Progenitor cell of endocrine pancreas (in vitro differentiated cells): ENCODE measurements at regions not wholly inside any gene's neighbourhood (a gene's known extent, or its start where the extent isn't known, plus 50 kb on each side); places are given as distances from the start of the nearest gene placed in this dataset.
"Not testable (repeated sequence)": the region's sequence is repeated elsewhere in the genome, so short reads cannot be mapped to it uniquely, and the experiment has no call there.

ENCODE experiments used
- DNase-seq: peaks from one replicate; pipeline ENCODE4 v3.0.0; 2021; ENCODE audit warnings: low spot score; ENCODE audit not compliant: unreplicated experiment
- H3K27ac Mint-ChIP-seq: 2 replicates; pipeline ENCODE4 v1.8.0; 2021; ENCODE audit warnings: mild to moderate bottlenecking, moderate library complexity, mixed read lengths
- H3K27me3 Mint-ChIP-seq: 2 replicates; pipeline ENCODE4 v1.8.0; 2021; ENCODE audit warnings: mixed read lengths
- H3K36me3 Mint-ChIP-seq: 2 replicates; pipeline ENCODE4 v1.8.0; 2022; ENCODE audit warnings: mixed read lengths; ENCODE audit not compliant: insufficient read depth
- H3K4me1 Mint-ChIP-seq: 2 replicates; pipeline ENCODE4 v1.8.0; 2021; ENCODE audit warnings: low read depth, mixed read lengths
- H3K4me3 Mint-ChIP-seq: 2 replicates; pipeline ENCODE4 v1.8.0; 2021; ENCODE audit warnings: low read depth, mild to moderate bottlenecking, moderate library complexity, mixed read lengths
- H3K9me3 Mint-ChIP-seq: 2 replicates; pipeline ENCODE4 v1.8.0; 2021; ENCODE audit warnings: low read depth, mixed read lengths
- TF ChIP-seq, protein P1 (sequence below): fragments of 200-600 bp; sonication (generic); IDR thresholded peaks from one replicate; pipeline ENCODE4 v1.5.0; 2021; ENCODE audit warnings: antibody characterized with exemption, mild to moderate bottlenecking; ENCODE audit not compliant: unreplicated experiment

DNA sequence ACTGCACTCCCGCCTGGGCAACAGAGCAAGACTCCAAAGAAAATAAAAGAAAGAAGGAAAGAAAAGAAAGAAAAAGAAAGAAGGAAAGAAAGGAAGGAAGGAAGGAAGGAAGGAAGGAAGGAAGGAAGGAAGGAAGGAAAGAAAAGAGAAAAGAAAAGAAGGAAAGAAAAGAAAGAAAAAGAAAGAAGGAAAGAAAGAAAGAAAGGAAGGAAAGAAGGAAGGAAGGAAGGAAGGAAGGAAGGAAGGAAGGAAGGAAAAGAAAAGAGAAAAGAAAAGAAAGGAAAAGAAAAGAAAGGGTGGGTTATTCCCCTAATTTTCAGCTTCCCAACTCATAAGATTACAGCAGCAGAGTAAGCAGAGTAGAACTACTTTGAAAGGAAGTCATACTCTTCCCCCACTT lies 64.4 kb downstream of the TMEM200C start:
- not testable (repeated sequence) for H3K4me3 Mint-ChIP-seq, DNase-seq, H3K27ac Mint-ChIP-seq, H3K27me3 Mint-ChIP-seq, H3K9me3 Mint-ChIP-seq, H3K36me3 Mint-ChIP-seq, H3K4me1 Mint-ChIP-seq

DNA sequence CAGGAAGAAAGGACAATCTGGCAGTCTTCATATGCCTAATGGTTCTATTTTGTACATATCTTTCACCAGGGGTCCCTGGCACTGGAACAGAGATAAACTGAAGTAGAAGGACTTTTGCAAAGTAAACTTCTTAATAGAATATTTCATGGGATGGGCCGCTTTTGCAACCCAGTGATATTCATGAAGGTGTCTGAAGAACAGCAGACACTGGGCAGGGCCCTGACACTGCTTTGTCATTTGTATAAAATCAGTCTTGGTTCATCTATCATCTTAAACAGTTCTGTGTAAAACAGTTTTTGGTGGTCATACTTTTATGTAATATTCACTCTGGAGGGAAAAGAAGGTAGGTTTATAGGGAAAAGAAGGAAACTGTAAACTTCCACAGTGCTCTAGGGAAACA lies 66.4 kb downstream of the TMEM200C start:
- Mint-ChIP-seq H3K36me3 (no peaks in the 10 kb centered on the region), H3K4me1 (peaks cover 5% of the 10 kb centered on the region), H3K4me3 (no peak overlapping the region), H3K9me3 (no peaks in the 10 kb centered on the region), H3K27ac (no peak overlapping the region), H3K27me3 (no peaks in the 10 kb centered on the region)
- no peak for DNase-seq
- TF ChIP-seq, protein P1, sequence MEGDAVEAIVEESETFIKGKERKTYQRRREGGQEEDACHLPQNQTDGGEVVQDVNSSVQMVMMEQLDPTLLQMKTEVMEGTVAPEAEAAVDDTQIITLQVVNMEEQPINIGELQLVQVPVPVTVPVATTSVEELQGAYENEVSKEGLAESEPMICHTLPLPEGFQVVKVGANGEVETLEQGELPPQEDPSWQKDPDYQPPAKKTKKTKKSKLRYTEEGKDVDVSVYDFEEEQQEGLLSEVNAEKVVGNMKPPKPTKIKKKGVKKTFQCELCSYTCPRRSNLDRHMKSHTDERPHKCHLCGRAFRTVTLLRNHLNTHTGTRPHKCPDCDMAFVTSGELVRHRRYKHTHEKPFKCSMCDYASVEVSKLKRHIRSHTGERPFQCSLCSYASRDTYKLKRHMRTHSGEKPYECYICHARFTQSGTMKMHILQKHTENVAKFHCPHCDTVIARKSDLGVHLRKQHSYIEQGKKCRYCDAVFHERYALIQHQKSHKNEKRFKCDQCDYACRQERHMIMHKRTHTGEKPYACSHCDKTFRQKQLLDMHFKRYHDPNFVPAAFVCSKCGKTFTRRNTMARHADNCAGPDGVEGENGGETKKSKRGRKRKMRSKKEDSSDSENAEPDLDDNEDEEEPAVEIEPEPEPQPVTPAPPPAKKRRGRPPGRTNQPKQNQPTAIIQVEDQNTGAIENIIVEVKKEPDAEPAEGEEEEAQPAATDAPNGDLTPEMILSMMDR: no peak

DNA sequence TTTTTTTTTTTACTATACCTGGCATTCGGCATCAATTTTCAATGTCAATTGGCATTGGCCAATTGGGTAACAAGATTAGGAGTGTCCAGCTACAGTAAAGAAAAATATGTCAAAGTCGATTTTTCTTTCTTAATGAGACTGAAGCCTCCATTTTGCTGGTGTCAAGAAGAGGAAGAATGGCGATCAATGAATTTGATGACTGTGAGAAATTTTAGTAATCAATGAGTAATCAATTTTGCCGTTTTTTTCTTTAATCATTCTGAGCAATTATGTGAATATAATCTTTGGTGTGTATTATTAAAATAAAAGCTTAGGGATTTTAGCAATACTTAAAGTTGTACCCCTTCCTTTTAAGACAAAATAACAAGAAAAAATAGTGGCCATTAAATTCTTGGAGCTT lies 69.7 kb downstream of the TMEM200C start:
- no peak for DNase-seq
- no peak overlapping the region for H3K27ac Mint-ChIP-seq
- TF ChIP-seq, protein P1: no peak
- no peaks in the 10 kb centered on the region for H3K36me3 Mint-ChIP-seq
- no peaks in the 10 kb centered on the region for H3K9me3 Mint-ChIP-seq
- no peak overlapping the region for H3K4me3 Mint-ChIP-seq
- no peaks in the 10 kb centered on the region for H3K27me3 Mint-ChIP-seq
- peaks cover 5% of the 10 kb centered on the region for H3K4me1 Mint-ChIP-seq

DNA sequence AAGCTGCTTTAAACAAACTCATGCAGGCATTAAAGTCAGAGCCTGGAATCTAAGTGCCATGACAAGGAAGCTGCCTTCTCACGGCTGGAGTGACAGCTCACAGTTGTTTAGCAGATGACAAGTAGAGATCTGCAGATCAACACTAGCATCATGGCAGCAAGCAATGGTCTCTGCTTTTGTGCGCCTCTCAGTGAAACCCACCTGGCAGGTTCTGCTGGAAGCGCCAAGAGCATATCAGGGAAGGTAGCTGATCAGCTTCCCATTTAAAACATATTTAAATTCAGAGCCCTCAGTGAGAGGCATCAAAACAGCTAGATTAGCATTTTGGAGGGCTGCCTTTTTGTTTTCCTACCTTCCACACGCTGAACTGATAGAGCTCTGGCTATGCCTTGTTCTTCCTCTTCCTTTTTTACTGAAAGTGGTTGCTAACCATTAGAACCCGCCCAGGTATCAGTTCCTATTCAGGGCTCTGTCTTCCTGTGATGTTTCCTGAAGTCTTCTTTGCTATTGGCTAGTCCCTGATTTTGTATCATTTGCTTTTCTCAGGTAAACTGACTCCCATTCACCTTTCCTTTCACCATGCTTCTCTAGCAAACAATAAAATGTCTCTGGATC lies 70.8 kb downstream of the TMEM200C start:
- H3K4me3 Mint-ChIP-seq: no peak overlapping the region
- H3K4me1 Mint-ChIP-seq: peaks cover 5% of the 10 kb centered on the region
- no peaks in the 10 kb centered on the region for H3K9me3 Mint-ChIP-seq
- TF ChIP-seq, protein P1: no peak
- H3K27ac Mint-ChIP-seq: no peak overlapping the region
- DNase-seq: no peak
- no peaks in the 10 kb centered on the region for H3K36me3 Mint-ChIP-seq
- H3K27me3 Mint-ChIP-seq: no peaks in the 10 kb centered on the region

DNA sequence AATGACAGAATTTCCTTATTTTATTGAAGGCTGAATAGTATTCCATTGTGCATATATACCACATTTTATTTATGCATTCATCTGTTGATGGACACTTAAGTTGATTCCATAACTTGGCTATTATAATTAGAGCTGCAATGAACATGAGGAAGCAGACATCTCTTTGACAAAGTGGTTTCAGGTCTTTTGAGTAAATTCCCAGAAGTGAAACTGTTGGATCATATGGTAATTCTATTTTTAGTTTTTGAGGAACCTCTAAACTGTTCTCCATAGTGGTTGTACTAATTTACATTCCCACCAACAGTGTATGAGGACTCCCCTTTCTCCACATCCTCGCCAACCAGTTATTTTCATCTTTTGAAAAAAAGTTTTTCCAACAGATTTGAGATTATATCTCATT lies 77.5 kb downstream of the TMEM200C start:
- TF ChIP-seq, protein P1: no peak
- no peaks in the 10 kb centered on the region for H3K4me1 Mint-ChIP-seq

DNA sequence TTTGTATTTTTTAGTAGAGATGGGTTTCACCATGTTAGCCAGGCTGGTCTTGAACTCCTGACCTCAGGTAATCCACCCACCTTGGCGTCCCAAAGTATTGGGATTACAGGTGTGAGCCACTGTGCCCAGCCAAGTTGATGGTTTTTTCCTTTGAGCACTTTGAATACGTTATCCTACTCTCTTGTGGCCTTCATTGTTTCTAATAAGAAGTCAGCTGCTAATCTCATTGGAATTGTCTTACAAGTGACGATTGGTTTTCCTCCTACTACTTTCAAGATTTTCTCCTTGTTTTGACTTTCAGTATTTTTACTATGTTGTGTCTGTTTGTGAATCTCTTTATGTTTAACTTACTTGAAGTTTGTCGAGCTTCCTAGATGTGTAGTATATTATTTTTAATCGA lies 88.5 kb downstream of the TMEM200C start:
- TF ChIP-seq, protein P1: no peak
- no peak overlapping the region for H3K4me3 Mint-ChIP-seq
- H3K27ac Mint-ChIP-seq: no peak overlapping the region
- no peak for DNase-seq
- peaks cover 32% of the 10 kb centered on the region for H3K9me3 Mint-ChIP-seq
- H3K27me3 Mint-ChIP-seq: no peaks in the 10 kb centered on the region
- peaks cover 6% of the 10 kb centered on the region for H3K36me3 Mint-ChIP-seq
- no peaks in the 10 kb centered on the region for H3K4me1 Mint-ChIP-seq

More for the DNA sequence above, 77.5 kb downstream of the TMEM200C start:
- Mint-ChIP-seq H3K27ac (no peak overlapping the region), H3K27me3 (no peaks in the 10 kb centered on the region), H3K9me3 (no peaks in the 10 kb centered on the region), H3K36me3 (no peaks in the 10 kb centered on the region), H3K4me3 (no peak overlapping the region)
- DNase-seq: no peak
